HepG2 (cell line): ENCODE measurements at regions not wholly inside any gene's neighbourhood (a gene's known extent, or its start where the extent isn't known, plus 50 kb on each side); places are given as distances from the start of the nearest gene placed in this dataset.
A peak's percentile ranks its signal among the peaks of the same experiment; 100 is the strongest.

ENCODE experiments used
- ATM ChIP-seq: fragments of 450-650 bp; IDR thresholded peaks from 2 replicates; pipeline ENCODE4 v1.7.1; 2017; ENCODE audit warnings: mild to moderate bottlenecking, borderline replicate concordance
- CBFB ChIP-seq: sonication (generic); formaldehyde crosslinking; IDR thresholded peaks from 2 replicates; pipeline ENCODE4 v1.4.0; 2020; ENCODE audit warnings: missing genetic modification reagents
- ERF ChIP-seq: IDR thresholded peaks from 2 replicates; pipeline ENCODE4 v1.6.1; 2018; ENCODE audit warnings: missing biosample characterization, missing genetic modification reagents
- HNRNPL ChIP-seq: fragments of 200-400 bp; formaldehyde crosslinking; IDR thresholded peaks from 2 replicates; pipeline ENCODE4 v1.6.1; 2017; ENCODE audit warnings: mild to moderate bottlenecking, low read depth, low read length
- HOXA5 ChIP-seq: sonication (generic); formaldehyde crosslinking; IDR thresholded peaks from 2 replicates; pipeline ENCODE4 v1.4.0; 2020; ENCODE audit warnings: missing genetic modification reagents
- ISX ChIP-seq: sonication (generic); formaldehyde crosslinking; conservative IDR thresholded peaks from 2 replicates; pipeline ENCODE4 v1.5.0; 2020; ENCODE audit warnings: missing genetic modification reagents
- LCORL ChIP-seq, 2 experiments: fragments of 450-650 bp in 1 of 2; sonication (generic) in 1 of 2; formaldehyde crosslinking in 1 of 2; IDR thresholded peaks; 2 replicates each; pipeline versions ENCODE4 v1.5.0 to v1.6.1; 2017 to 2020; ENCODE audit warnings: antibody characterized with exemption in 1 of 2, missing genetic modification reagents in 1 of 2
- NR3C1 ChIP-seq: sonication (generic); formaldehyde crosslinking; IDR thresholded peaks from 2 replicates; pipeline ENCODE4 v1.4.0; 2020; ENCODE audit warnings: missing genetic modification reagents
- SETDB1 ChIP-seq: sonication (generic); formaldehyde crosslinking; IDR thresholded peaks from 2 replicates; pipeline ENCODE4 v1.5.1; 2020; ENCODE audit warnings: missing genetic modification reagents, mild to moderate bottlenecking, borderline replicate concordance
- SMARCE1 ChIP-seq: fragments of 450-650 bp; IDR thresholded peaks from 2 replicates; pipeline ENCODE4 v1.6.1; 2017; ENCODE audit warnings: borderline replicate concordance
- SOX13 ChIP-seq, 3 experiments: fragments of 450-650 bp in 1 of 3; sonication (generic) in 1 of 3; formaldehyde crosslinking in 1 of 3; IDR thresholded peaks in 2 of 3; conservative IDR thresholded peaks in 1 of 3; 2 replicates each; pipeline versions ENCODE4 v1.5.0 to v1.6.1; 2016 to 2020; ENCODE audit warnings: antibody characterized with exemption in 1 of 3, mild to moderate bottlenecking in 1 of 3, missing compliant biosample characterization in 1 of 3, missing genetic modification reagents in 1 of 3, moderate library complexity in 1 of 3
- SP4 ChIP-seq: sonication (generic); formaldehyde crosslinking; IDR thresholded peaks from 2 replicates; pipeline ENCODE4 v1.8.1; 2023; ENCODE audit warnings: mild to moderate bottlenecking, missing genetic modification reagents
- ZBTB1 ChIP-seq: sonication (generic); formaldehyde crosslinking; IDR thresholded peaks from 2 replicates; pipeline ENCODE4 v1.4.0; 2020; ENCODE audit warnings: missing genetic modification reagents, borderline replicate concordance
- ZNF564 ChIP-seq: sonication (generic); formaldehyde crosslinking; IDR thresholded peaks from 2 replicates; pipeline ENCODE4 v1.8.1; 2023; ENCODE audit warnings: mild to moderate bottlenecking, missing genetic modification reagents
- ZNF615 ChIP-seq: sonication (generic); formaldehyde crosslinking; IDR thresholded peaks from 2 replicates; pipeline ENCODE4 v1.5.0; 2020; ENCODE audit warnings: mild to moderate bottlenecking, missing genetic modification reagents, borderline replicate concordance
- ZNF674 ChIP-seq: sonication (generic); formaldehyde crosslinking; IDR thresholded peaks from 2 replicates; pipeline ENCODE4 v1.5.0; 2020; ENCODE audit warnings: low read depth, mild to moderate bottlenecking, missing genetic modification reagents
- TF ChIP-seq, protein P1 (sequence below): sonication (generic); formaldehyde crosslinking; IDR thresholded peaks from 2 replicates; pipeline ENCODE4 v1.5.1; 2020; ENCODE audit warnings: mild to moderate bottlenecking, moderate library complexity, missing genetic modification reagents
- TF ChIP-seq, protein P2 (sequence below): IDR thresholded peaks from 2 replicates; pipeline ENCODE4 v1.6.1; 2016; ENCODE audit warnings: low read depth
- TF ChIP-seq, protein P3 (sequence below): sonication (generic); formaldehyde crosslinking; IDR thresholded peaks from 2 replicates; pipeline ENCODE4 v1.4.0; 2020; ENCODE audit warnings: missing genetic modification reagents, borderline replicate concordance

DNA sequence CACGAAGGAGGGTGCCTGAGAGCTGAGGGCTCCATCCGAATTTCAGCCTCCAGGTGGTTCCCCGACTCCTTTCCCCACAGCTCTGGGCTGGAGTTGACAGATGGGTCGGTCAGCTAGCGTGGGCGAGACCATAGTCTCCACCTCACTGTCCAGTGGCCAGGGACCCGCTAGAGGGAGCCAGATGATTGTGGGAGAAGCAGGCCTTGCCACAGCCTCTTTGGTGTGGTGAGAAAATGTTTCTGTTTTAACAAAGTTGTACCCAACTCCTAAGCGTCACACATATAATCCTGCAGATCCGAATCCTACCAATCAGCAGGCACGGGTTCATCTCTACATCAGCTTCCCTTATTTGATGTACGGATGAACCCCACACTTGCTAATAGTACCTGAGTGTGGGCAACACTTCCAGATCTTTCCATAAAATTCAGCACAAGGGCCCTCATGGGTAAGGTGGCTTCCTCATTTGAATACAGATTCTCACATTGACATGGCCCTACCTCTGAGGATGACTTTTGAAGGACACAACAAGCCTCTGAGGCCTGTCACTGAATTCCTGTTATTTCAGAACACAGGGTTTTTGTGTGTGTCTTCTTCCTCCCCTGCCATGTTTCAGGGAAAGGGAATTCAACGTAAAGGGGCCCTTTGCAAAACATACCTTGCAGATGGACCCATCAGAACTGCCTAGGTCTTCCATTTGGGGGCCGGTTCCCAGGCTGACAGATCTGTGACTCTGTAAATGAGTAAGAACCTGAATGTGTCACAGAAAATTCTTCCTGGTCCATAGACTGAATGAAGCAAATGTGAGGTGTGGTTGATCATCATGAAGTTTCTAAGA, 103.2 kb upstream of the DUSP22 start (continued):
- TF ChIP-seq SMARCE1 (no peak), CBFB (CRISPR knock-in tag) (peak; percentile 42; the same call in 1 of the 2 replicates), SETDB1 (CRISPR knock-in tag) (no peak), ISX (CRISPR knock-in tag) (no peak), SP4 (CRISPR knock-in tag) (no peak), HNRNPL (no peak), ATM (no peak), SOX13 (IDR thresholded peaks at IDR 0.05) (no peak), SOX13 (CRISPR knock-in tag; conservative IDR thresholded peaks at IDR 0.05 in 1 of 2, IDR thresholded peaks at IDR 0.05 in 1 of 2) (no peak), ZNF674 (CRISPR knock-in tag) (no peak), LCORL (IDR thresholded peaks at IDR 0.05) (no peak), LCORL (CRISPR knock-in tag; IDR thresholded peaks at IDR 0.05) (peak; percentile 72; the same call in 1 of the 2 replicates), ERF (peak; percentile 65; the same call in 1 of the 2 replicates), HOXA5 (CRISPR knock-in tag) (peak; percentile 82), NR3C1 (no peak), ZNF615 (CRISPR knock-in tag) (no peak), ZBTB1 (CRISPR knock-in tag) (no peak), ZNF564 (no peak)
- TF ChIP-seq, protein P1, sequence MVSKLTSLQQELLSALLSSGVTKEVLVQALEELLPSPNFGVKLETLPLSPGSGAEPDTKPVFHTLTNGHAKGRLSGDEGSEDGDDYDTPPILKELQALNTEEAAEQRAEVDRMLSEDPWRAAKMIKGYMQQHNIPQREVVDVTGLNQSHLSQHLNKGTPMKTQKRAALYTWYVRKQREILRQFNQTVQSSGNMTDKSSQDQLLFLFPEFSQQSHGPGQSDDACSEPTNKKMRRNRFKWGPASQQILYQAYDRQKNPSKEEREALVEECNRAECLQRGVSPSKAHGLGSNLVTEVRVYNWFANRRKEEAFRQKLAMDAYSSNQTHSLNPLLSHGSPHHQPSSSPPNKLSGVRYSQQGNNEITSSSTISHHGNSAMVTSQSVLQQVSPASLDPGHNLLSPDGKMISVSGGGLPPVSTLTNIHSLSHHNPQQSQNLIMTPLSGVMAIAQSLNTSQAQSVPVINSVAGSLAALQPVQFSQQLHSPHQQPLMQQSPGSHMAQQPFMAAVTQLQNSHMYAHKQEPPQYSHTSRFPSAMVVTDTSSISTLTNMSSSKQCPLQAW = peak; percentile 80; the same call in 1 of the 2 replicates
- TF ChIP-seq, protein P2, sequence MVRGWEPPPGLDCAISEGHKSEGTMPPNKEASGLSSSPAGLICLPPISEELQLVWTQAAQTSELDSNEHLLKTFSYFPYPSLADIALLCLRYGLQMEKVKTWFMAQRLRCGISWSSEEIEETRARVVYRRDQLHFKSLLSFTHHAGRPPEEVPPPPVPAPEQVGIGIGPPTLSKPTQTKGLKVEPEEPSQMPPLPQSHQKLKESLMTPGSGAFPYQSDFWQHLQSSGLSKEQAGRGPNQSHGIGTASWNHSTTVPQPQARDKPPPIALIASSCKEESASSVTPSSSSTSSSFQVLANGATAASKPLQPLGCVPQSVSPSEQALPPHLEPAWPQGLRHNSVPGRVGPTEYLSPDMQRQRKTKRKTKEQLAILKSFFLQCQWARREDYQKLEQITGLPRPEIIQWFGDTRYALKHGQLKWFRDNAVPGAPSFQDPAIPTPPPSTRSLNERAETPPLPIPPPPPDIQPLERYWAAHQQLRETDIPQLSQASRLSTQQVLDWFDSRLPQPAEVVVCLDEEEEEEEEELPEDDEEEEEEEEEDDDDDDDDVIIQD (CRISPR knock-in tag) = peak; percentile 75; the same call in 1 of the 2 replicates
- TF ChIP-seq, protein P3, sequence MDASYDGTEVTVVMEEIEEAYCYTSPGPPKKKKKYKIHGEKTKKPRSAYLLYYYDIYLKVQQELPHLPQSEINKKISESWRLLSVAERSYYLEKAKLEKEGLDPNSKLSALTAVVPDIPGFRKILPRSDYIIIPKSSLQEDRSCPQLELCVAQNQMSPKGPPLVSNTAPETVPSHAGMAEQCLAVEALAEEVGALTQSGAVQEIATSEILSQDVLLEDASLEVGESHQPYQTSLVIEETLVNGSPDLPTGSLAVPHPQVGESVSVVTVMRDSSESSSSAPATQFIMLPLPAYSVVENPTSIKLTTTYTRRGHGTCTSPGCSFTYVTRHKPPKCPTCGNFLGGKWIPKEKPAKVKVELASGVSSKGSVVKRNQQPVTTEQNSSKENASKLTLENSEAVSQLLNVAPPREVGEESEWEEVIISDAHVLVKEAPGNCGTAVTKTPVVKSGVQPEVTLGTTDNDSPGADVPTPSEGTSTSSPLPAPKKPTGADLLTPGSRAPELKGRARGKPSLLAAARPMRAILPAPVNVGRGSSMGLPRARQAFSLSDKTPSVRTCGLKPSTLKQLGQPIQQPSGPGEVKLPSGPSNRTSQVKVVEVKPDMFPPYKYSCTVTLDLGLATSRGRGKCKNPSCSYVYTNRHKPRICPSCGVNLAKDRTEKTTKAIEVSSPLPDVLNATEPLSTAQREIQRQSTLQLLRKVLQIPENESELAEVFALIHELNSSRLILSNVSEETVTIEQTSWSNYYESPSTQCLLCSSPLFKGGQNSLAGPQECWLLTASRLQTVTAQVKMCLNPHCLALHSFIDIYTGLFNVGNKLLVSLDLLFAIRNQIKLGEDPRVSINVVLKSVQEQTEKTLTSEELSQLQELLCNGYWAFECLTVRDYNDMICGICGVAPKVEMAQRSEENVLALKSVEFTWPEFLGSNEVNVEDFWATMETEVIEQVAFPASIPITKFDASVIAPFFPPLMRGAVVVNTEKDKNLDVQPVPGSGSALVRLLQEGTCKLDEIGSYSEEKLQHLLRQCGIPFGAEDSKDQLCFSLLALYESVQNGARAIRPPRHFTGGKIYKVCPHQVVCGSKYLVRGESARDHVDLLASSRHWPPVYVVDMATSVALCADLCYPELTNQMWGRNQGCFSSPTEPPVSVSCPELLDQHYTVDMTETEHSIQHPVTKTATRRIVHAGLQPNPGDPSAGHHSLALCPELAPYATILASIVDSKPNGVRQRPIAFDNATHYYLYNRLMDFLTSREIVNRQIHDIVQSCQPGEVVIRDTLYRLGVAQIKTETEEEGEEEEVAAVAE (CRISPR knock-in tag) = no peak
